ENCODE measurements at regions not wholly inside any gene's neighbourhood (a gene's known extent, or its start where the extent isn't known, plus 50 kb on each side); places are given as distances from the start of the nearest gene placed in this dataset.

DNA sequence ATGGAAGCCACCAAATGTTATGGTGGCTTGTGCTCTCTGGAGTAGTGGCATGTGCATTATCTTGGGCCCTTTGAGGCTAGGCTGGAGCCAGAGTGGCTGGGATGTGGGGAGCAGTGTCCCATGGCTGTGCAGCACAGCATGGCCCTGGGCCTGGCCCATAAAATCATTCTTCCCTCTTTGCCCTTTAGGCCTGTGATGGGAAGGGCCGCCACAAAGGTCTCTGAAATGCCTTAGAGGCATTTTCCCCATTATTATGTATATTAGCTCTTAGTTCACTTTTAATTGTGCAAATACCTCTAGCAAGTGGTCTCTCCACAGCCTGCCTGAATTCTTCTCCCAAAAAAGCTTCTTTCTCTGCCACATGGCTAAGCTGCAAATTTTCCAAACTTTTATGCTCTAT, 297.3 kb upstream of the IRAK1BP1 start:
- no peak overlapping the region for H3K27ac Mint-ChIP-seq
- DNase-seq (ENCODE audit: low spot score in 2 of 2, unreplicated experiment in 2 of 2): no peak
- H3K27me3 Mint-ChIP-seq (ENCODE audit: low read depth): no peaks in the 10 kb centered on the region
- H3K9me3 Mint-ChIP-seq: peaks cover 25% of the 10 kb centered on the region
- TF ChIP-seq, protein P1, sequence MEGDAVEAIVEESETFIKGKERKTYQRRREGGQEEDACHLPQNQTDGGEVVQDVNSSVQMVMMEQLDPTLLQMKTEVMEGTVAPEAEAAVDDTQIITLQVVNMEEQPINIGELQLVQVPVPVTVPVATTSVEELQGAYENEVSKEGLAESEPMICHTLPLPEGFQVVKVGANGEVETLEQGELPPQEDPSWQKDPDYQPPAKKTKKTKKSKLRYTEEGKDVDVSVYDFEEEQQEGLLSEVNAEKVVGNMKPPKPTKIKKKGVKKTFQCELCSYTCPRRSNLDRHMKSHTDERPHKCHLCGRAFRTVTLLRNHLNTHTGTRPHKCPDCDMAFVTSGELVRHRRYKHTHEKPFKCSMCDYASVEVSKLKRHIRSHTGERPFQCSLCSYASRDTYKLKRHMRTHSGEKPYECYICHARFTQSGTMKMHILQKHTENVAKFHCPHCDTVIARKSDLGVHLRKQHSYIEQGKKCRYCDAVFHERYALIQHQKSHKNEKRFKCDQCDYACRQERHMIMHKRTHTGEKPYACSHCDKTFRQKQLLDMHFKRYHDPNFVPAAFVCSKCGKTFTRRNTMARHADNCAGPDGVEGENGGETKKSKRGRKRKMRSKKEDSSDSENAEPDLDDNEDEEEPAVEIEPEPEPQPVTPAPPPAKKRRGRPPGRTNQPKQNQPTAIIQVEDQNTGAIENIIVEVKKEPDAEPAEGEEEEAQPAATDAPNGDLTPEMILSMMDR (IDR thresholded peaks at IDR 0.05; ENCODE audit: unreplicated experiment): no peak
- no peaks in the 10 kb centered on the region for H3K36me3 Mint-ChIP-seq
- H3K4me1 Mint-ChIP-seq: no peaks in the 10 kb centered on the region
- no peak overlapping the region for H3K4me3 Mint-ChIP-seq

DNA sequence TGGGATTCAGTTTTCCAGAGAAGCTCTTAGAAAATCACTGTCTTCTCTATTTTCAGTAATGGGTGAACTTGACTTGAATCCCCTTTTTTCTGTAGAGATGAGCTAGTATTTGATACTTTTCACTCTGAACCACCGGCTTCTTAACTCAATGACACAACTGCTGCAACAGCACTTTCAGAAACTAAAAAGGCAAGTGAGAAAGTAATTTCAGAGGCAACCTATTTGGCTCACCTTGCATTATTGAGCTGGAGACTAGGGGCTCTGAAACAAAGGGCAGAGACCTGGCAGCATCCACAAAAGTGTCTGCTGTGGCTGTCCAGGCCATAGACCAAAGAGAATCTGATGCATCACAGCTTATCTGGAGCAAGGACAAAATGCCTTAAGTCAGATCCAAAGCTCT, 289.8 kb upstream of the IRAK1BP1 start:
- no peaks in the 10 kb centered on the region for H3K36me3 Mint-ChIP-seq
- H3K27ac Mint-ChIP-seq: no peak overlapping the region
- no peaks in the 10 kb centered on the region for H3K9me3 Mint-ChIP-seq
- H3K4me3 Mint-ChIP-seq: no peak overlapping the region
- no peak for DNase-seq (ENCODE audit: low spot score in 2 of 2, unreplicated experiment in 2 of 2)
- H3K27me3 Mint-ChIP-seq (ENCODE audit: low read depth): no peaks in the 10 kb centered on the region
- TF ChIP-seq, protein P1 (IDR thresholded peaks at IDR 0.05; ENCODE audit: unreplicated experiment): no peak
- peaks cover 33% of the 10 kb centered on the region for H3K4me1 Mint-ChIP-seq

DNA sequence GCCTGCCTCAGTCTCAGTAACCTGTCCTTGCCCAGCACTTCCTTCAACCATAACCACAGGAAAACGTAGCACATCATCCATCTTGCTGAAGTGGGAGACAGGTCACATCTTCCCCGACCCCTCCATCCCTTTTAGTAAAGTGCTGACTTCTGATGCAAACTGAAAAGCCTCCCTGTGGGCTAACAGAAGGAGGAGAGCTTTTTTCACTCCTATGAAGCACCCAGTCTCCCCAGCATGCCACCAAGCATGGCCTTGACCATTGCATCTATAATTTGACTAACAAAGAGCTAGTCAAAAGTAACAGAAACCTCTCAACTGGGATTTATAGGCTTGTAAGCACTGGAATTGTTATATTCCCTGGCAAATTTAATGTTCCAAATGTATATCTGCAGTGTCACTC, 288.9 kb upstream of the IRAK1BP1 start:
- no peaks in the 10 kb centered on the region for H3K9me3 Mint-ChIP-seq
- H3K4me1 Mint-ChIP-seq: peaks cover 33% of the 10 kb centered on the region
- no peak overlapping the region for H3K4me3 Mint-ChIP-seq
- no peak for DNase-seq (ENCODE audit: low spot score in 2 of 2, unreplicated experiment in 2 of 2)
- H3K36me3 Mint-ChIP-seq: no peaks in the 10 kb centered on the region
- H3K27ac Mint-ChIP-seq: no peak overlapping the region
- H3K27me3 Mint-ChIP-seq (ENCODE audit: low read depth): no peaks in the 10 kb centered on the region
- TF ChIP-seq, protein P1 (IDR thresholded peaks at IDR 0.05; ENCODE audit: unreplicated experiment): no peak

DNA sequence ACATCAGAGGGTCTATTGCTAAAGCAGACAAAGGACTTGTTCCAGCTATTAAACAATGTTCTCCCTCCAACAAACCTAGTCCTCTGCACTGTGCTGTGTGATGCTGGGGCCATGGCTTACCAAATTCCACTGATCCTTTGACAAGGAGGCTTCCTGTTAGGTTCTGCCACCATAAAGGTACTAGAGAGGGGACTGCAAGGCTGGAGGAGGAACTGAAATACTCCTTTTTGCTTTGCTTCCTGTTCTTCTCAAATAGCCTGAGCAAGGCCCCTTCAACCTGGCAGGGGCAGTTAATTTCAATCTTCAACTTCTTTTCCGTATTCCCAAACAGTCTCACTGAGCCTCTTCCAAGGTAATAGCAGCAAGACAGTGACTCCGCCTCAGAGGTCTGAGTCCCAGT, 286.4 kb upstream of the IRAK1BP1 start:
- peaks cover 1% of the 10 kb centered on the region for H3K27me3 Mint-ChIP-seq (ENCODE audit: low read depth)
- no peaks in the 10 kb centered on the region for H3K36me3 Mint-ChIP-seq
- H3K4me3 Mint-ChIP-seq: no peak overlapping the region

DNA sequence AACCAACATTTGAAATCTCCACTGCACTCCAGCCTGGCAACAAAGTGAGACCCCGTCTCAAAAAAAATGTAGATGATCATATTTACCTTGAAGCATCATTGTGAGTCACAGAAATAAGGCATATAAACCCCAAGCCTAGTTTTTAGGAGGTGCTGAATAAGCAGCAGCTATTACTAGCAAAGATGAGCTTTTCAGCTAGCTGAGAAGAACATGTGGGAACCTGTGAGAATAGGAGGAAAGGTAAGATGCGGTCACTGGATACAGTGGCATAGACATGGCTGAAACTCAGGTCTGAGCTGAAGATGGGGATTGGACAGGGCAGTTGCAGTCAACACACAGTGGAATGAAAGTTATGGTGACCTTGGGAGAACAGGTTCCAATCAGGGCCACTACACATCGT, 284.3 kb upstream of the IRAK1BP1 start:
- Mint-ChIP-seq H3K9me3 (no peaks in the 10 kb centered on the region), H3K4me1 (peaks cover 21% of the 10 kb centered on the region), H3K27me3 (ENCODE audit: low read depth) (peaks cover 1% of the 10 kb centered on the region), H3K4me3 (no peak overlapping the region), H3K27ac (no peak overlapping the region), H3K36me3 (no peaks in the 10 kb centered on the region)
- no peak for DNase-seq (ENCODE audit: low spot score in 2 of 2, unreplicated experiment in 2 of 2)
- TF ChIP-seq, protein P1 (IDR thresholded peaks at IDR 0.05; ENCODE audit: unreplicated experiment): no peak

More for the DNA sequence above, 286.4 kb upstream of the IRAK1BP1 start:
- Mint-ChIP-seq H3K9me3 (no peaks in the 10 kb centered on the region), H3K4me1 (peaks cover 33% of the 10 kb centered on the region), H3K27ac (no peak overlapping the region)
- DNase-seq (ENCODE audit: low spot score in 2 of 2, unreplicated experiment in 2 of 2): no peak
- TF ChIP-seq, protein P1 (IDR thresholded peaks at IDR 0.05; ENCODE audit: unreplicated experiment): no peak

DNA sequence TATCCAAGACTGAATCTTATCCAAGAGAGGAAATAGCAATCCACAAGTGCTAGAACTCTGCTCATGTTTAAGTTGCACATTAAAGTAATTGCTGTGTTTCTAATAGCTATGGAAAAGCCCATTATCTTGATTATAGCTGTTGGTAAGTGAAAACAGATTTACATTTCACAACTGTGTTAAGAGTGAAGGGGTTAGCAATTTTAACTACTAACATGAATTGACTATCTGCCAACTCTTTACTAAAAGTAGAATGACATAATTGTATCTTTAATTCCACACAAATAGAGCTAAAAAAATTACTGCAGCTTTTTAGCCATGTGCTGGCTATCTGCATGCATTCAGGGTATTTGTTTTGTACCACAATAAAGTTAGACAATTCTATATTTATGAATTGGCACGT, 277.9 kb upstream of the IRAK1BP1 start:
- peaks cover 1% of the 10 kb centered on the region for H3K27me3 Mint-ChIP-seq (ENCODE audit: low read depth)
- H3K9me3 Mint-ChIP-seq: peaks cover 4% of the 10 kb centered on the region
- TF ChIP-seq, protein P1 (IDR thresholded peaks at IDR 0.05; ENCODE audit: unreplicated experiment): no peak
- H3K36me3 Mint-ChIP-seq: no peaks in the 10 kb centered on the region
- no peaks in the 10 kb centered on the region for H3K4me1 Mint-ChIP-seq
- no peak overlapping the region for H3K27ac Mint-ChIP-seq
- no peak overlapping the region for H3K4me3 Mint-ChIP-seq
- DNase-seq (ENCODE audit: low spot score in 2 of 2, unreplicated experiment in 2 of 2): no peak

All from mesothelial cell of epicardium (in vitro differentiated cells).